ENCODE measurements at regions not wholly inside any gene's neighbourhood (a gene's known extent, or its start where the extent isn't known, plus 50 kb on each side); places are given as distances from the start of the nearest gene placed in this dataset.
A peak's percentile ranks its signal among the peaks of the same experiment; 100 is the strongest.

DNA sequence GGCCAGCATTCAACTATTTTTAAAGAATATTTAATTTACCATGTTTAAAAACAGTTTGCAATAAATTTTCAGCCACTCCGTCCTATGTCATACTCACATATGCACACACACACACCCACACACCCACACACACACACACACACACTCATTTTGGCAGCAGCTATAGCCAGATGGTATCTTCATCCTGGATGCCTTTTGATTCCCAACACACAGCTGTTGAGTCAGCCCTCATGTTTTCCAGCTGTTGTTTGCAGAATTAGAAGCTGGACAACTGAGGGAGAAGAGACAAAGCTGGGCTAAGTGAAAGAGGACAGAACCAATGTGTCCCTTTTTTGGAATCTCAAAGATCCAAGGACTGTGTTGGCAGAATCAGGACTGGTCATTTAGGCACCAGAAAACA, 80.0 kb upstream of the EGLN3 start:
- no peak for DNase-seq

DNA sequence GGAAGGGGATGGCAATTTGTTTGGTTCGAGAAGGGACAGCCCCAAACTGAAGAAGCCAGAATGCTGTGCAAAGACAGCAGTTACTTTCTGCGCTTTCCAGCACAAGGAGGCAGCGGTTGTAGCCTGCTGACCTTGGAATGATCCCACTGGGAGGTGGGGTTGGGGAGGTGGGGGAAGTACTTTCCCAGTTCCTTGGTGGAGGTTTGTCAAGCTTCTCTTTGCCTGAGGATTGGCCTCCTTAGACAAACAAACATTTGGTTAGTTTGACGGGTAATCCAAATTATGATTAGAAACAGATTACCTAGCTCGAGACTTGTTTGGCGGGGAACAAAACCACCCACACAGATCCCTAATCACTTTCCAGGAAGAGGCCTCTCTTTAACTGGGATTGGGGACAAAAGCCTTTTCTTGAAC, 79.1 kb upstream of the EGLN3 start:
- DNase-seq: no peak

DNA sequence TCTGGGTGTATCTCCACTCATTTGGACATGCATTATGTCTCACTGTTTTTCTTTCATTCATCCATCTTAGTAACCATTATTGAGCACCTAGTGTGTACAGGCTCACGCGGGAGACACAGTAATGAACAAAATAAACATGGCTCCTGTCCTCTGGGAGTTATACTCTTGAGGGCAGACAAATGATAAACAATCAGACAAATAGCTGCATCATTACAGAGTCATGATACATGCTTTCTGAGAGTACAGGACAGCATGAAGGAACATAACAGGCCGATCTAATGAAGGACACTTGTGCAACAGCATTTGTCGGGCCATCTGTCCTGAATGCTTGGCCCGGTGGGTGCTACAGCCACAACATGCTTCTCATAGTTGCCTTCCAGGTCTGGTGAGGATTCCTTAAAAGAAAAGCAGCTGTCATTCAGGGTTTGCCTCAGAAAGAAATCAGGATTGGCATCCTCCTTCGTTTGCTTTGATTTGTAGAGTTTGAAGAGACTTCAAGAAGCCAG, 77.2 kb upstream of the EGLN3 start:
- DNase-seq: no peak

DNA sequence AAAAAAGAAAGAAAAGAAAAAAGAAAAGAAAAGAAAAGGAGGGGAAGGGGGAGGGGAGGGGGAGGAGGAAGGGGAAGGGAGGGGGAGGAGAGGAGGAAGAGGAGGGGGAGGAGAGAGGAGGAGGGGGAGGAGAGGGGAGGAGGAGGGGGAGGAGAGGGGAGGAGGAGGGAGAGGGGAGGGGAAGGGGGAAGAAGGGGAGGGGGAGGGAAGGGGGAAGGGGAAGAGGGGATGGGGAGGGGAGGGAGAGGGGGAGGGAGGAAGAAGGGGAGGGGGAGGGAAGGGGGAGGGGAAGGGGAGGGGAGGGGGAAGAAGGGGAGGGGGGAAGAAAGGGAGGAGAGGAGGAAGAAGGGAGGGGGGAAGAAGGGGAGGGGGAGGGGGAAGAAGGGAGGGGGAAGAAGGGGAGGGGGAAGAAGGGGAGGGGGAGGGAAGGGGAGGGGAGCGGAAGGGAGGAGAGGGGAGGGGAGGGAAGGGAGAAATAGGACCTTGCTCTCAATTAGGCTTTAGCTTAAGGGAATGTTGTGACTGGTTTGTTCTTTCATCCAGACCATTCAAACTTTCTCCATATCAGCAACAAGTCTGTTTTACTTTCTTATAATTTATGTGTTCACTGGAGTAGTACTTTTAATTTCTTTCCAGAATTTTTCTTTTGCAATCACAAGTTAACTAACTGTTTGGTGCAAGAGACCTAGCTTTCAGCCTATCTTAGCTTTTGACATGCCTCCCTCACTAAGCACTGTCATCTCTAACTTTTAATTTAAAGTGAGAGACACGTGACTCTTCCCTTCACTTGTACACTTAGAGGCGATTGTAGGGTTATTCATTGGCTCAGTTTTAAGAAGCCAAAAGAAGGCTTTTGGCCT, 76.5 kb upstream of the EGLN3 start:
- DNase-seq: no peak

DNA sequence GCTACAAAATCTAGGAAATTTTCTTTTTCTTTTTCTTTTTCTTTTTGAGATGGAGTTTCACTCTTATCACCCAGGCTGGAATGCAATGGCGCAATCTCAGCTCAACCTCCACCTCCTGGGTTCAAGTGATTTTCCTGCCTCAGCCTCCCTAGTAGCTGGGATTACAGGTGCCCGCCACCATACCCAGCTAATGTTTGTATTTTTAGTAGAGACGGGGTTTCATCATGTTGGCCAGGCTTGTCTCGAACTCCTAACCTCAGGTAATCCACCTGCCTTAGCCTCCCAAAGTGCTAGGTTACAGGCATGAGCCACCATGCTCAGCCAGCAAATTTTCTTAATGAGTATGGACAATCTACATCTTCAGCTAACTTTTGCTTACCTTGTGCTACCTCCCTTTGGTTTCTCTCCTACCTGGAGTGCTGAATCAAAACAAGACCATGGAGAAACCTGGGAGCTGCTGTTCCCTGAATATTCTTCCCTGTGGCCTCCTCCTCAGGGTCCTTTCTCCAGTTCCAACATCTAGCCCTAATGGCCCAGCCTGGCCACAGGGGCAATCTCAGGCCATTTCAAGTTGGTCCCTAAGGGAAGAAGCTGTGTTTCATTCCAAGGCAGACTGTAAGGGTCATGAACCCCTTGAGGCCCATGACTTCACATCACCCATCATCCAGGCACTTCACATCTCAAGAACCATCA, 74.6 kb upstream of the EGLN3 start:
- DNase-seq: no peak

DNA sequence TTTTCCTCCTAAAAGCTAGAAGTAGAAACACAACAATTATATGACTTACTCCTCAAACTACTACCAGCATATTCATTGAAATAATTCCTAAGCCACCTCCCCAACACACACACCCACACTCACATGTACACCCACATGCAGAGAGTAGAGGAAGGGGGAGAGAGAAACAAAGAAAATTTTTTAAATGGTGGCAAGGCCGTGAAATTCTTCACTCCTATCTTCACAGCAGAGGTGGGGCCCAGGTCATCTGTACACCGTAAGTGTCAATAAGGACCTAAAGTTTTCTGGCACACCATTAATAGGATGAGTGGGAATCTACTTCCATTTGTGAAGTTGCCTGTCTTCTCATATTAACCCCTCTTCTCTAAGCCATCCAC, 73.9 kb upstream of the EGLN3 start:
- DNase-seq: no peak

DNA sequence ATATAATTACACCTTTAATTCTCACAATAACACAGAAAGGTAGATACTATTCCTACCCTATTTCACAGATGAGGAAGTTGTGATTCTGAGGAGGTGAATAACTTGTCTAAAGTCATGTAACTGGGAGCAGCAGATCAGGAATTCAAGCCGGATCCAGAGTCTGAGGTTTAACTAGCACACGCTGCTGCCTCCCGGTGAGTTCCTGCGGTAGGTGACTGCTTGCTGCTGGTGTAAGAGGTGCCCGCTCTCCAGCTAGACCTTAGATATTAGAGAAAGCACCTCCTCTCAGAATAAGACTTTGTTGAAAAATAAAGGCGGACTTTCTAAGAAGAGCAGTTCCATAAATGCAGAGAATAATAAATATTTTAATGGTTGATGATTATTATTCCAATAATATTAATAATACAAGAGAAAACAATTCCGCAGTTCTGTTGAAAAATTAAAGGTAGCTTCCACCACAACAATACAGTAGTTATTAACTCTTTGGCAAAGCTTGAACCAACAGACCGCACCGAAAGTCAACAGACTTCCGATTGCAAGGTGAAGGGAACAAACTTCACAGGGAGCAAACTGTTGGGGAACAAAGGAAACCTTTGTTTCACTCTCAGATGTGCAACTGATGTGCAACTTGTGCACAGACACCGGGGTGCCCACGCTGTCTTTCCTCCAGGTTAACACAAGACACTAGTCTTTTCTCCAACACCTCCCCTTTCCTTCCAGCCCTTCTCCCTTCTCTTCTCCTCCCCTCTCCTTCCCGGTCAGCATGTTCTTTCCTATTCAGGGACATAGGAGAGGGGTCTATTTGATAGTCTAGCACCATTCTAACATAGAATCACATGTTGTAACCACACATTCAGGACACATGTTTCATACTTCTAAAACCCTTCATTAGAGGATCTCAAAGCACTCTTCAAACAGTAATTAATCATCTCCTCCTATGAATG, 73.2 kb upstream of the EGLN3 start:
- DNase-seq: no peak

DNA sequence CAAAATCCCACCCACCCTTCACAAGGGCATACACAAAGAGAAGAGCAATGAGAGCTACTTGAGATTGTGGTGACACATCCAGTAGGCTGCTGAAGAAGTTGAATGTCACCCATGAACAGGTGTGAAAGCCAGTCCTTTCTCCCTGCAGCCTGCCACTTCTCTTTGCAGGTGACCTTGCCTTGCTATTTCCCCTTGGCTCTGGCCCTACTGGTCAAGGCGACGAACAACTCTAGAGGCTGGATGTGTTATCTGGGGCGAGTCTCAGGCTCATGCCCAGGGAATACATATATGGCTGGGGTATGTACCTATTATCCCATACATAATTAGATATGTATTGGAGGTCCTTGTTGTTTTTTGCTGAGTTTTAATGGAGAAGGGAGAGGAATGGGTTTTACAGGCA, 70.2 kb upstream of the EGLN3 start:
- no peak for DNase-seq

DNA sequence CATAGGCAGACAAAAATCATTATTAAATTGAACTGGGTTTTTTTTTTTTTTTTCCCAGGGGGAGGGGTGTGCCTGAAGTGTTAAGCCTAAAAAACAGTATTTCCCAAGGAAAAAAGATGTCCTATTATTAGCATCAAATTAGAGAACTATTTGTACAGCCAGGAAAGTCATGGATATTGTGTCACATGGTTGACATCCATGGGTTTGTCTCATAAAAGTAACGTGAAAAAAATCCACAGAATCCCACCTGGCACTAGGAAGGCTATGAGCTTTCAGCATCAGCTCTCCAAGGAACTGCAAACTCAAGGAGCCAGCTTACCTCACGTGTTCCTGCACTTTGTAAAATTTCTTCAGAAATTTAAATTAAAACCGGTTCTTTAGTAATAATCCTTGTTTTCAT, 69.1 kb upstream of the EGLN3 start:
- no peak for DNase-seq

DNA sequence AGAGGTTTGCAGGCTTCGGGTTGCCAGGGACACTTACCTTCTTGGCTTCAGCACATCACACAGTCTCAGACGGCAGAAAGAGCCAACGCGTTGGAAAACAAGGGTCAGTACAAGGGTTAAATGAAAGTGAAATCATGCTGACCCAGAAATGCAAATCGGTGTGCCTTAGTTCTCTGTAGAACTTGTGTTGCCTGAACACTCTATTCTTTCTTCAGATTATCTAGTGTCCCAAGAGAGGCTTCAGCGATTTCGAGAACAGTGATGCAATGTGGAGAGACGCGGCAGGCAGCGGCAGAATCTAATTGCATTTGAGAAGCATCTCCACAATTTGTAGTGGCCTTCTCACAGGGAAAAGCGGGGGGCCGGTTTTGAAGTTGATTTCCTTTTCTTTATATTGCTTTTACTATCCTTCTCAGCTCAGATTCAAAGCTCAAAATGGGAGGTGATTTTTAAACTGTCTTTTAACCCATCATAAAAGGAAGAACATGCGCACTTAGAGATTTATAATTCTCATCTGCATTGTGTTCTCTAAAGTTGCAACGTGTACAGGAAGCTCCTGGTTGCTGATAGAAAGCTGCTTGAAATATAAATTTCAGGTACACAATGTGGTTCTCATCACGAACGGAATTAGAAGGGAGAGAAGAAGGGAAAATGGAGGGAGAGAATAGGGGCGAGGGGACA, 67.8 kb upstream of the EGLN3 start:
- peak in 1 of 2 donors; percentile 42 for DNase-seq

DNA sequence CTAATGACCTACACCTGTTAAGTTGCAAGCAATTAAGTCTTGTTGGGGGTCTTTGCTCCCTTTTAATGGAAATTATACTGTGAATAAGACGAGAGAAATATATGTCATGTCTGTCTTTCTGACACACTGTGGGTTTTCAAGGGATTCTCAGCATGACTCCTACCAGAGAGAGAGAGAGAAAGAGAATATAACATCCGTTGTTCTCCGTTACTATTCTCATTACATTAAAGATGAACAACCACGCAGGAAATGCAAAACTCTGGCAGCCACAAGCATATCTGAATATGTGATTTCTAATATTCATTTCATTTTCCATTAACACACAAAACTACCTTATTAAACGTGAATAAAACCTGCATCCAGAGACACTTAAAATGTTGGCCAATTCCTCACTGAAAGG, 67.3 kb upstream of the EGLN3 start:
- peak in 1 of 2 donors; percentile 27 for DNase-seq

DNA sequence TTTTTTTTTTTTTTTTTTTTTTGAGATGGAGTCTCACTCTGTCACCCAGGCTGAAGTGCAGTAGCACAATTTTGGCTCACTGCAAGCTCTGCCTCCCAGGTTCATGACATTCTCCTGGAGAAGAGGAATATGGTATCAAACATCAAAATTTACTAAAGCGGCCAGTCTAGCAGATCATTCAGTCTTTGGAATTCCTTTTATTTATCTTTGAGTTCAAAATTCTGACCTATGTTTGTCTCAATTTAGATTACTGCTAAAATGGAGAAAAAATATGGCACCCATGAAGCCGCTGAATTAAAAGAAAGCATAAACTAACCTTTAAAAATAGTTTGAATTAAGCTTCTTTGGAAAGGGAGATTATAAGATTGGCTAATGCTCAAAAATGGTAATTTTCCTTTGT, 64.5 kb upstream of the EGLN3 start:
- DNase-seq: no peak

DNA sequence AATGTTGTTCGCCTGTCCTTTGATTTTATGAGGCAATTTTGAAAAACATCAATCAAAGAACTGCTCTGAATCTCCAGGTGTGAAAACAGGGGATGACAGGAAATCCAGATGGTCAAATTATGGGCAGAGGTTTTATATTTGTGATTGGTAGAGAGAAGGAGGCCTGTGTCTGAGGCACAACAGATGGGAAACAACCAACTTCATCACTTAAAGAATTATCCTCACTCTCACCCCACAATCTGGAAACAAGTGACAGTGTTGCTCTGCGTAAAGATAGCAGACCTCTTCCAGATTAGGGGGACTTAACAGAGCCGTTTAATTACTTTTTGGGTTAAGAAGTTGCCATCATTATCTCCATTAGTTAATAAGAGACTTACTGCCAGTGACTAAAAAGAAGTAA, 64.1 kb upstream of the EGLN3 start:
- DNase-seq: no peak

DNA sequence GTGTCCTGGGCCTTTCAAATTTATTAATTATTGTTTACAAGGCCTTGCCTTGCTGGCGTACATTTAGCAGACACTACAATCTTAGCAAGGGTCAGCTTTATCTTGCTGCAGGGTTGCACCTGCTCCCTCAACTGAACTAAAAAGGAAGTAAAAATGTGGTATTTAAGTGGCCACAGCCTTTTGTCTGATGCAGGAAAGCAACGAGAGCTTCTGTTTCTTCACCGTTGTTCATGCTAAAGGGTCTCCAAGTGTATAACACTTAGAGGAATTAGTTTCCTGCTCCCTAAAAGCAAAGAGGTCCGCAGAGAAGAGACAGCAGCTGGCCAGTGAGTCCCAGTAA, 62.8 kb upstream of the EGLN3 start:
- no peak for DNase-seq

DNA sequence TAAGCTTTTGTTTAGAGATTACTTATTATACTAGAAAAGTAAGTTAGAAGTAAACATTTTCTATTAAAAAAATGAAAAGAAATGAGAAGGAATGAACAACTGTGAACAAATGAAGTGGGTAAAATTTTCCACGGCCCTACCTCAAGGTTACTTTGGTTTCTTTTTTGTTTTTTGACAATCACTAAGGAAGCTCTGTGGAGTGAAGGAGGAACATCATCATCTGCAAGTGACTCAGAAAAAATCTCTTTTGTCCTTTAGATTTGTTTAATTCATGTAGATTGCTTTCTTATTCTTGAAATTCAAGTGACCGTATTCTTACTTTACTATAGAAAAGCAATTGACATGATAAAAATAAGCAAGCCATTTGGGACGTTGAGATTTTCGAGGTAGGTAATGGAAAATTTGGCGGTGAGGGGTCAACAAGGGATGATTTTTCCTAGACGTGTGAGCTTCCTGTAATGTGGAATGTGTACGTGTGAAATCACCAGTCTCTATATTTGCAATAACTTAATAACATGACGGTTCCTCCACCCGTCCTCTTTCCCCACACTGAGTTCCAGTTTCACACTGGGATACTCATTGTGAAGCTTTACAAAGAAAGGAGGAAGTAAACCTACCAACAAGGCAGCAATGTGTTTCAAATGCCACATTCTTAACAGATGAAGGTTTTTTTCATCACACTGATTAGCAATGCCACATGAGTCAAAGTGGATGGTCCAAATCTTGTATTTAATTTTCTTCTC, 62.3 kb upstream of the EGLN3 start:
- no peak for DNase-seq

DNA sequence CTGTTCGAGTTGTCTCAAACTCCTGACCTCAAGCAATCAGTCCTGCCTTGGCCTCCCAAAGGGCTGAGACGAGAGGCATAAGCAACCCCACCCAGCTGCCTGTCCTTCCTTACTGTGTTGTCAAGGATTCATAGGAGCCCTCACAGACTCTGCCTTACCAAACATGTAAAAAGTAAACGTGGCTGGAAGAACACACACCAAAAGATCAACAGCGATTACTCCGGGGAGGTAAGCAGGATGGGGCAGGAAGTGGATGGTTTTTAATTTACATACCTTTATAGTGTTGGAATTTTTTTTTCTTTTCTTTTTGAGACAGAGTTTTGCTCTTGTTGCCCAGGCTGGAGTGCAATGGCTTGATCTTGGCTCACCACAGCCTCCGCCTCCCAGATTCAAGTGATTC, 61.5 kb upstream of the EGLN3 start:
- no peak for DNase-seq

DNA sequence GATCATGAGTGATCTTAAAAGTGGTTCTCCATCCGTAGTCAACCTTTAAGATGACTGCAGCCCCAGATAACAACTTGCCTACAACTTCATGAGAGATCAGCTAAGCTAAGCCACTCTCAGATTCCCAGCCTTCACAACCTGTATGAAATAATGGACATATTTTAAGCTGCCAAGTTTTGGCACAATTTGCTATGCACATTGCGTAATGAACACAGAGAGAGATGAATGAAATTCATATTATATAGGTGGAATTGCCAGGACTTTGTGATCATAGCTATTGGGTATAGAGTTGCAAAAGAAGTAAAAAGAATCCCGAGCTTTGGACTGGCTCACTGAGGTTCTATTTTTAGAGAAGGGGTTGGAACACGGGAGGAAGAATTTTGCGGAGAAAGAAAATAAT, 59.1 kb upstream of the EGLN3 start:
- no peak for DNase-seq

DNA sequence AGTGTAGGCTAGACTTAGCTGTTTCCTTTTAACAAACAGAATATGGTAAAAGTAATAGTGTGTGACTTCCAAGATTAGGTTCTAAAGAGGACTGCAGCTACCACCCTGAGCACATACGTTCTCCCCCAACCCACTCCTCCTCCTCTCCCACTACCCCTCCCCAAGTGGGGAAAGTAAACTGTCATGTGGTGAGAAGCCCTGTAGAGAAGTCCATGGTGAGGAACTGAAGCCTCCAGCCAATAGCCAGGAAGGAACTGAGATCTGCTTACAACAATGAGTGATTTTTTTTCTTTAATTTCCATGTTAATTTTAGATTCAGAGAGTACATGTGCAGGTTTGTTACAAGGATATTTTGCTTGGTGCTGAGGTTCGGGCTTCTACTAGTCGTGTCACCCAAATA, 57.0 kb upstream of the EGLN3 start:
- DNase-seq: no peak

DNA sequence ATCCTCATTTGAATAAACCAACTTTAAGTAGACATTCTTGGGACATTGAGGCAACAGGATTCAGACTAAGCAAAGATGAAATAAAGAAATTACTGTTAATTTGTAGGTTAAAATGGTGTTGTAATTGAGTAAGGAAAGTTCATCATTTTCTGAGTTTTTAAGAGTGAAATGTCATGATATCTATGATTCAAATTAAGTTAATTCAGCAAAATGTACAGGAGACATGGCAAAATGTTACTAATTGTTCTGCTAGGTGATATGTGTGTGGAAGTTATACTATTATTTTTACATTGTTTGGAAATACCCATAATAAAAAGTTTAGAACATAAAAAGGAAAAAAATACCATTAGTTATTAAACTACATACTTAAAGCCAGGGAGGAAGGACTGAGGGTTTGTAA, 55.0 kb upstream of the EGLN3 start:
- no peak for DNase-seq

DNA sequence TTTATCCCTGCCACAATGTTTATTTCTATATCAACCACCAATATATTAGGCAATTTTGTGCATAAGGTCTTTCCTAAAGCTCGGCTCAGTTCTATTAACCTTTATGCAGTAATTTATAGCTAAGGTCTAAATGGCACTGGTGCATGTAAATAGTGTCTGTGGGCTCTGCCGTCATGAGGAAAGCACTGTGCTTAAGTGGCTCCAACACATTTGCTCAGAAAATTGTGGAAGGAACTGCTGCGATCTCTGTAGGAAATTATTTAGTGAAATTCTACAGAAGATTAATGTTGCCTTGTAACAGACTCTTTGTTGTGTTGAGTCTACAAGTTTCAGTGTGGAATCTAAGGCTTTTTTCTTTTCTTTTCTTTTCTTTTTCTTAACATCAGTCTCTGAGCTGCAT, 54.0 kb upstream of the EGLN3 start:
- DNase-seq: no peak

DNA sequence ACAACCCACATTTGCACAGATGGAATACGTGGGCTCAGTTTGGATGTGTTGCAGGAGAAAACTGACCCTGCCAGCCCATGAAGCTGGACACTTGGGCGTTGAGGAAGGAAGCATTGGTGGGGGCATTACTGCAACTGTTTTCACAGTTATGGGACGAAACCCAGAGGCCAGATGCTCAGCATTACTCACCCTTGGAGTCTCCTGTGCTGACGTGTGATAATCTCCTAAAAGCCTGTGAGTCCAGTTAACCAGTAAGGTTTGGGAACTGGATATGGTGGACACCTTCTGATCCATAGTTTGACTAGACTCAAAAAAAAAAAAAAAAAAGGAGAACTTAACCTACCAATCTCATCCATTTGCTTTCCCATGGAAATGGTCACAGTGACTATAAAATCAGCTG, 52.8 kb upstream of the EGLN3 start:
- DNase-seq: no peak

DNA sequence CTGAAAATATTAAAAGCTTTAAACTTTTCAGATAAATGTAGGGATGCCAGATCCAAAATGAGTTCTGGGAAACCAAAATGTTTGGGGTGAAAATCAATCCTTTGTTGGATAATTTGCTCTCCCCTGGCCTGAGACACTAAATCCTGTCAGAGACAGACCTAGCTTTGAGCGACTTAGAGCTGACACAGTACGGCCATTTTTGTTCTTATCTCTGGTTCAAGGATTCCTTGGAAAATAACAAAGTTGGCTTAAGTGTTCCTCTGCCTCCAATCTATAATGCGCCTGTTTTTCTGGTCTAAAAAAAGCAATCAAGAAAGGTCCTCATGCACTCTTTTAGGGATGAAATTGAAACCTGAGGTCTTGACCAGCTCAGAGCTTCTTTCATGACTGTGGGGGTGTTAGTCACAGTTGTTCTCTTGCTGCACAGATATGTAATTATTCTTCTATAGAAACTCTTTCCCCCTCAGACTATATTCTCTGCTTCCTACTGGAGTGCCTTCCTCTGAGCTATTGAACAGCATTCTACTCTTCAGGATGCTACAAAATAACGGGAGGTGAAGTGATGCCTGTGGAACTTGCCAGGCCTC, 52.3 kb upstream of the EGLN3 start:
- DNase-seq: no peak
